ENCODE measurements at regions not wholly inside any gene's neighbourhood (a gene's known extent, or its start where the extent isn't known, plus 50 kb on each side); places are given as distances from the start of the nearest gene placed in this dataset.

DNA sequence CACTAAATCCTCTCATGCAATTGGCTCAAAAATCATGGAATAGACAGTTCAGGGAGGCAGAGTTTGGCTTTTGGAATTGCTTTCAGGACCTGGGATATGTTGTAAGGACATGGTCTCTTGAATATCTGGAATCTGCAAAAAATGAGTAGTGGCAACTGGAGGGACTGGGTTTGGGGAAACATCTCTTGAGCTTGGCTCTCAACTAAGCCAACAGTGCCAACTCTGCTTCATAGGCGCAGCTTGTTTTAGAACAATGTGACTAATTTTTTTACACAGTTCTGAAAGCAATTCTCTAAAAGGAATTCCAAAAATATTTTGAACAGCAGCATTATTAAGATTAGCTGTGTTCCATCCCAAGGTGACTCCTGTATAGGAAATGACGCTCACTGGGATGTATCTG, 121.5 kb upstream of the DPP6 start (continued):
- TF ChIP-seq, protein P1, sequence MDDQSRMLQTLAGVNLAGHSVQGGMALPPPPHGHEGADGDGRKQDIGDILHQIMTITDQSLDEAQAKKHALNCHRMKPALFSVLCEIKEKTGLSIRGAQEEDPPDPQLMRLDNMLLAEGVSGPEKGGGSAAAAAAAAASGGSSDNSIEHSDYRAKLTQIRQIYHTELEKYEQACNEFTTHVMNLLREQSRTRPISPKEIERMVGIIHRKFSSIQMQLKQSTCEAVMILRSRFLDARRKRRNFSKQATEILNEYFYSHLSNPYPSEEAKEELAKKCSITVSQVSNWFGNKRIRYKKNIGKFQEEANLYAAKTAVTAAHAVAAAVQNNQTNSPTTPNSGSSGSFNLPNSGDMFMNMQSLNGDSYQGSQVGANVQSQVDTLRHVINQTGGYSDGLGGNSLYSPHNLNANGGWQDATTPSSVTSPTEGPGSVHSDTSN (CRISPR knock-in tag; IDR thresholded peaks at IDR 0.05): no peak
- no peak for TF ChIP-seq ZSCAN30 (tag by site-specific recombination; IDR thresholded peaks at IDR 0.05)
- TF ChIP-seq, protein P2, sequence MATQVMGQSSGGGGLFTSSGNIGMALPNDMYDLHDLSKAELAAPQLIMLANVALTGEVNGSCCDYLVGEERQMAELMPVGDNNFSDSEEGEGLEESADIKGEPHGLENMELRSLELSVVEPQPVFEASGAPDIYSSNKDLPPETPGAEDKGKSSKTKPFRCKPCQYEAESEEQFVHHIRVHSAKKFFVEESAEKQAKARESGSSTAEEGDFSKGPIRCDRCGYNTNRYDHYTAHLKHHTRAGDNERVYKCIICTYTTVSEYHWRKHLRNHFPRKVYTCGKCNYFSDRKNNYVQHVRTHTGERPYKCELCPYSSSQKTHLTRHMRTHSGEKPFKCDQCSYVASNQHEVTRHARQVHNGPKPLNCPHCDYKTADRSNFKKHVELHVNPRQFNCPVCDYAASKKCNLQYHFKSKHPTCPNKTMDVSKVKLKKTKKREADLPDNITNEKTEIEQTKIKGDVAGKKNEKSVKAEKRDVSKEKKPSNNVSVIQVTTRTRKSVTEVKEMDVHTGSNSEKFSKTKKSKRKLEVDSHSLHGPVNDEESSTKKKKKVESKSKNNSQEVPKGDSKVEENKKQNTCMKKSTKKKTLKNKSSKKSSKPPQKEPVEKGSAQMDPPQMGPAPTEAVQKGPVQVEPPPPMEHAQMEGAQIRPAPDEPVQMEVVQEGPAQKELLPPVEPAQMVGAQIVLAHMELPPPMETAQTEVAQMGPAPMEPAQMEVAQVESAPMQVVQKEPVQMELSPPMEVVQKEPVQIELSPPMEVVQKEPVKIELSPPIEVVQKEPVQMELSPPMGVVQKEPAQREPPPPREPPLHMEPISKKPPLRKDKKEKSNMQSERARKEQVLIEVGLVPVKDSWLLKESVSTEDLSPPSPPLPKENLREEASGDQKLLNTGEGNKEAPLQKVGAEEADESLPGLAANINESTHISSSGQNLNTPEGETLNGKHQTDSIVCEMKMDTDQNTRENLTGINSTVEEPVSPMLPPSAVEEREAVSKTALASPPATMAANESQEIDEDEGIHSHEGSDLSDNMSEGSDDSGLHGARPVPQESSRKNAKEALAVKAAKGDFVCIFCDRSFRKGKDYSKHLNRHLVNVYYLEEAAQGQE (tag by site-specific recombination; IDR thresholded peaks at IDR 0.05): no peak

DNA sequence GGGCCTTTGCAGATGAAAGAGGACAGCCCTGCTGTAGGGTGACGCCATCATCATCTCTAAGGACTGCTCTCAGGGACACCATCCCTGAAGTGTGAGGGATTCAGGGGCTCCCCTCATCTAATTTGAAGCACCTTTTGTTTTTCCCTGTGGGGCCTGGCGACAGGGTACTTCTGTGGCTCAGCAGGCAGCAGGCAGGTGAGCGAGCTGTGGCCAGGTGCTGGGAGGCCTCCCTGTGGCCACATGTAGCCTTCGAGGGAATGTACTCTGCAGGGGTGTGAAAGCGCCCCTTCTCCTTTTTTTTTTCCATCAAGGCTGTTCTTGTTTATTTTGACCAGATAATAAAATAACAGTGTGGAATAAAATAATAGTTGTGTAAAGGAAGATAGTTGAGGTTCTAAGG, 118.2 kb upstream of the DPP6 start:
- no peak overlapping the region for H3K27ac ChIP-seq (ENCODE audit: extremely low read depth, low read depth, low read length)
- H3K36me3 ChIP-seq (ENCODE audit: control insufficient read depth in 2 of 2, insufficient read depth in 1 of 2, low read length in 2 of 2): no peaks in the 10 kb centered on the region
- no peak overlapping the region for H3K4me3 ChIP-seq (ENCODE audit: low read depth, low read length)
- H3K4me1 ChIP-seq (ENCODE audit: control insufficient read depth, insufficient read depth, low read length): no peaks in the 10 kb centered on the region
- ChIA-PET CTCF (no interaction called here), POLR2A (no interaction called here)
- no peak for TF ChIP-seq MEIS1 (CRISPR knock-in tag; IDR thresholded peaks at IDR 0.05; ENCODE audit: borderline replicate concordance)
- no peaks in the 10 kb centered on the region for H3K9me3 ChIP-seq (ENCODE audit: control insufficient read depth, insufficient read depth, low read depth, low read length)

DNA sequence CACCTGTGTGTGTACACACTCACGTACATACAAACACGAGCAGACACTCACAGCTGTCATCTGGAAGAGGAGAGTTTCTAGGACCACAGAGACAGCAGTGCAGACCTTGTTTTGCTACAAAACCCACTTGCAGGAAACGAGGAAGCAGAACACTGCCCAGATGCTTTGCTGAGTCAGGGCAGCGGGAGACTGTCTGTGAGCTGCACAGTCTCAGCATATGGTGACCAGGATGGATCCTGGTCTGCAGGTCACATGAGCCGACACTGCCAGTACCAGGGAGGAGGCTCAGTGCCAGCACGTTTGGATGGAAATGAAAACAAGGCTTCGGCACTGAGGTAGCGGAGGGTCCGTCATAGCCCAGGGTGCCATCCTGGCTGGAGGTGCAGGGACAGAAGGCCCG, 117.6 kb upstream of the DPP6 start:
- POLR2A ChIA-PET: no interaction called here
- no peak overlapping the region for H3K27ac ChIP-seq (ENCODE audit: extremely low read depth, low read depth, low read length)
- H3K4me1 ChIP-seq (ENCODE audit: control insufficient read depth, insufficient read depth, low read length): no peaks in the 10 kb centered on the region
- CTCF ChIA-PET: no interaction called here
- H3K36me3 ChIP-seq (ENCODE audit: control insufficient read depth in 2 of 2, insufficient read depth in 1 of 2, low read length in 2 of 2): no peaks in the 10 kb centered on the region
- H3K9me3 ChIP-seq (ENCODE audit: control insufficient read depth, insufficient read depth, low read depth, low read length): no peaks in the 10 kb centered on the region
- TF ChIP-seq HOXC10 (CRISPR knock-in tag; IDR thresholded peaks at IDR 0.05) (no peak), ZNF146 (tag by site-specific recombination; IDR thresholded peaks at IDR 0.05) (no peak), ZNF23 (tag by site-specific recombination; IDR thresholded peaks at IDR 0.05; ENCODE audit: borderline replicate concordance) (no peak), ZNF664 (tag by site-specific recombination; IDR thresholded peaks at IDR 0.05) (no peak), ZNF341 (tag by site-specific recombination; IDR thresholded peaks at IDR 0.05; ENCODE audit: low read depth) (no peak), ZBTB7A (tag by site-specific recombination; IDR thresholded peaks at IDR 0.05; ENCODE audit: low read depth) (no peak), ZNF248 (tag by site-specific recombination; IDR thresholded peaks at IDR 0.05) (no peak)
- TF ChIP-seq, protein P3, sequence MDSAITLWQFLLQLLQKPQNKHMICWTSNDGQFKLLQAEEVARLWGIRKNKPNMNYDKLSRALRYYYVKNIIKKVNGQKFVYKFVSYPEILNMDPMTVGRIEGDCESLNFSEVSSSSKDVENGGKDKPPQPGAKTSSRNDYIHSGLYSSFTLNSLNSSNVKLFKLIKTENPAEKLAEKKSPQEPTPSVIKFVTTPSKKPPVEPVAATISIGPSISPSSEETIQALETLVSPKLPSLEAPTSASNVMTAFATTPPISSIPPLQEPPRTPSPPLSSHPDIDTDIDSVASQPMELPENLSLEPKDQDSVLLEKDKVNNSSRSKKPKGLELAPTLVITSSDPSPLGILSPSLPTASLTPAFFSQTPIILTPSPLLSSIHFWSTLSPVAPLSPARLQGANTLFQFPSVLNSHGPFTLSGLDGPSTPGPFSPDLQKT (IDR thresholded peaks at IDR 0.05; ENCODE audit: borderline replicate concordance, low read depth, low read length): no peak
- TF ChIP-seq, protein P4, sequence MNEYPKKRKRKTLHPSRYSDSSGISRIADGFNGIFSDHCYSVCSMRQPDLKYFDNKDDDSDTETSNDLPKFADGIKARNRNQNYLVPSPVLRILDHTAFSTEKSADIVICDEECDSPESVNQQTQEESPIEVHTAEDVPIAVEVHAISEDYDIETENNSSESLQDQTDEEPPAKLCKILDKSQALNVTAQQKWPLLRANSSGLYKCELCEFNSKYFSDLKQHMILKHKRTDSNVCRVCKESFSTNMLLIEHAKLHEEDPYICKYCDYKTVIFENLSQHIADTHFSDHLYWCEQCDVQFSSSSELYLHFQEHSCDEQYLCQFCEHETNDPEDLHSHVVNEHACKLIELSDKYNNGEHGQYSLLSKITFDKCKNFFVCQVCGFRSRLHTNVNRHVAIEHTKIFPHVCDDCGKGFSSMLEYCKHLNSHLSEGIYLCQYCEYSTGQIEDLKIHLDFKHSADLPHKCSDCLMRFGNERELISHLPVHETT (tag by site-specific recombination; IDR thresholded peaks at IDR 0.05): no peak
- TF ChIP-seq, protein P2 (tag by site-specific recombination; IDR thresholded peaks at IDR 0.05): no peak
- TF ChIP-seq, protein P5, sequence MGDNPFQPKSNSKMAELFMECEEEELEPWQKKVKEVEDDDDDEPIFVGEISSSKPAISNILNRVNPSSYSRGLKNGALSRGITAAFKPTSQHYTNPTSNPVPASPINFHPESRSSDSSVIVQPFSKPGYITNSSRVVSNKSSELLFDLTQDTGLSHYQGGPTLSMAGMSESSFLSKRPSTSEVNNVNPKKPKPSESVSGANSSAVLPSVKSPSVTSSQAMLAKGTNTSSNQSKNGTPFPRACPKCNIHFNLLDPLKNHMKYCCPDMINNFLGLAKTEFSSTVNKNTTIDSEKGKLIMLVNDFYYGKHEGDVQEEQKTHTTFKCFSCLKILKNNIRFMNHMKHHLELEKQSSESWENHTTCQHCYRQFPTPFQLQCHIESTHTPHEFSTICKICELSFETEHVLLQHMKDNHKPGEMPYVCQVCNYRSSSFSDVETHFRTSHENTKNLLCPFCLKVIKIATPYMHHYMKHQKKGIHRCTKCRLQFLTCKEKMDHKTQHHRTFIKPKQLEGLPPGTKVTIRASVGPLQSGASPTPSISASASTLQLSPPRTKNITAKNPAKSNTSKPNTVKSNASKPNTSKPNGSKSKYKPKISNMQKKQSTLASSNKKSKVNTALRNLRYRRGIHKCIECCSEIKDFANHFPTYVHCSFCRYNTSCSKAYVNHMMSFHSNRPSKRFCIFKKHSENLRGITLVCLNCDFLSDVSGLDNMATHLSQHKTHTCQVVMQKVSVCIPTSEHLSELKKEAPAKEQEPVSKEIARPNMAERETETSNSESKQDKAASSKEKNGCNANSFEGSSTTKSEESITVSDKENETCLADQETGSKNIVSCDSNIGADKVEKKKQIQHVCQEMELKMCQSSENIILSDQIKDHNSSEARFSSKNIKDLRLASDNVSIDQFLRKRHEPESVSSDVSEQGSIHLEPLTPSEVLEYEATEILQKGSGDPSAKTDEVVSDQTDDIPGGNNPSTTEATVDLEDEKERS (tag by site-specific recombination; IDR thresholded peaks at IDR 0.05): no peak
- H3K4me3 ChIP-seq (ENCODE audit: low read depth, low read length): no peak overlapping the region
